ENCODE measurements at regions not wholly inside any gene's neighbourhood (a gene's known extent, or its start where the extent isn't known, plus 50 kb on each side); places are given as distances from the start of the nearest gene placed in this dataset.

DNA sequence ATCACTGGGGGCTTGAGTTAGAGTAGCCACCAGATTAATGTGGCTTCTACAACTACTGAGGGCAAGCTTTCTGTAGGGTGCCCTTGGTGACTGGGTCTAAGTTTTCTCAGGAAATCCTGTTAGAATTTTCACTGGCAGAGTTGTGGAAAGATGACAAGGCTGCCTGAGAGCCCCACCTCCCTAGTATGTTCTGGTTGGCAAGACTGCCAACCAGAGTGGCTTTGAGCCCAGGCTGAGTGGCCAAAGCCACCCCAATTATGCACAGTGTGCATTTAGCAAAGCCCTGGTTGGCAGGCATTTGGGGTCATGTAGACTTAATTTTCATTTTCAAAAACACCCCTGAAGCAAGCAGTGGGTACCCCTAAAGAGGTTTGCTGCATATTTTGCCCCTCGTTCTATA lies 136.7 kb upstream of the HAPLN1 start:
- Histone ChIP-seq H3K4me2 (ENCODE audit: control insufficient read depth, insufficient read depth) (no peak overlapping the region), H4K20me1 (ENCODE audit: control insufficient read depth, insufficient read depth) (no peaks in the 10 kb centered on the region), H3K27ac (ENCODE audit: control insufficient read depth, insufficient read depth) (no peak overlapping the region), H3K9ac (ENCODE audit: control insufficient read depth, insufficient read depth, low read length) (no peak overlapping the region), H3K36me3 (ENCODE audit: control insufficient read depth in 2 of 2, insufficient read depth in 2 of 2, low read length in 1 of 2) (no peaks in the 10 kb centered on the region), H3K9me3 (replicated peaks; ENCODE audit: control insufficient read depth, insufficient read depth, low read length) (no peaks in the 10 kb centered on the region), H2AFZ (ENCODE audit: control insufficient read depth, low read depth, low read length) (no peak overlapping the region), H3K4me1 (ENCODE audit: control insufficient read depth, insufficient read depth, low read length) (no peaks in the 10 kb centered on the region), H3K27me3 (replicated peaks in 1 of 2; ENCODE audit: control insufficient read depth in 2 of 2, insufficient read depth in 2 of 2, low read length in 1 of 2) (no peaks in the 10 kb centered on the region), H3K79me2 (ENCODE audit: control insufficient read depth, insufficient read depth, low read length) (no peaks in the 10 kb centered on the region), H3K4me3 (no peak overlapping the region)
- ChIA-PET RAD21 (ENCODE audit: unreplicated experiment) (no interaction called here), CTCF (interaction anchor here (0.6 to 0.9 kb wide), 2 partner anchors 15 to 26 kb away, joined by 3 read pairs; no protein-coding TSS in a partner anchor), SMC1A (ENCODE audit: uncharacterized antibody, unreplicated experiment) (interaction anchor here (1.6 kb wide), 1 partner anchor 36 kb away, joined by 3 read pairs; no protein-coding TSS in a partner anchor), POLR2A (no interaction called here)
- no TSS peak for BruUV-seq (replicated peaks)
- TF ChIP-seq, protein P1, sequence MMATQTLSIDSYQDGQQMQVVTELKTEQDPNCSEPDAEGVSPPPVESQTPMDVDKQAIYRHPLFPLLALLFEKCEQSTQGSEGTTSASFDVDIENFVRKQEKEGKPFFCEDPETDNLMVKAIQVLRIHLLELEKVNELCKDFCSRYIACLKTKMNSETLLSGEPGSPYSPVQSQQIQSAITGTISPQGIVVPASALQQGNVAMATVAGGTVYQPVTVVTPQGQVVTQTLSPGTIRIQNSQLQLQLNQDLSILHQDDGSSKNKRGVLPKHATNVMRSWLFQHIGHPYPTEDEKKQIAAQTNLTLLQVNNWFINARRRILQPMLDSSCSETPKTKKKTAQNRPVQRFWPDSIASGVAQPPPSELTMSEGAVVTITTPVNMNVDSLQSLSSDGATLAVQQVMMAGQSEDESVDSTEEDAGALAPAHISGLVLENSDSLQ (IDR thresholded peaks at IDR 0.05) = no peak
- TF ChIP-seq RCOR1 (conservative IDR thresholded peaks at IDR 0.05; ENCODE audit: low read depth, low read length) (no peak), RBBP5 (conservative IDR thresholded peaks at IDR 0.05) (no peak), NFYB (IDR thresholded peaks at IDR 0.05; ENCODE audit: insufficient read depth, low read depth, low read length) (no peak), FOXM1 (IDR thresholded peaks at IDR 0.05; ENCODE audit: low read depth, low read length) (no peak), TAF1 (IDR thresholded peaks at IDR 0.05; ENCODE audit: borderline replicate concordance, low read depth, low read length) (no peak), MEF2B (IDR thresholded peaks at IDR 0.05; ENCODE audit: partially characterized antibody, poor library complexity, severe bottlenecking) (no peak), CEBPB (IDR thresholded peaks at IDR 0.05; ENCODE audit: borderline replicate concordance in 1 of 2, low read depth in 2 of 2, low read length in 2 of 2) (no peak), JUND (IDR thresholded peaks at IDR 0.05; ENCODE audit: low read depth, low read length) (no peak), SIX5 (IDR thresholded peaks at IDR 0.05; ENCODE audit: low read depth, low read length, severe bottlenecking) (no peak), IKZF1 (conservative IDR thresholded peaks at IDR 0.05) (no peak), EGR1 (IDR thresholded peaks at IDR 0.05; ENCODE audit: borderline replicate concordance in 1 of 2, low read depth in 2 of 2, low read length in 2 of 2) (no peak), HDAC6 (IDR thresholded peaks at IDR 0.05; ENCODE audit: unreplicated experiment) (no peak)
- FAIRE-seq (no peak), ATAC-seq (no peak), DNase-seq (ENCODE audit: low read depth, low spot score) (no peak)
- WGBS (ENCODE audit: insufficient coverage, insufficient replicate concordance, low lambda C conversion rate, missing lambda C conversion rate) = 36% methylated on average over 1 of the region's 1 CpG
- in situ Hi-C loops (cut with MboI) = no loop called here
- intact Hi-C loops (cut with micrococcal nuclease; ENCODE audit: unreplicated experiment) = no loop called here
